Mammary epithelial cell (primary cell): ENCODE measurements at regions not wholly inside any gene's neighbourhood (a gene's known extent, or its start where the extent isn't known, plus 50 kb on each side); places are given as distances from the start of the nearest gene placed in this dataset.

Source experiments
- EZH2 ChIP-seq: IDR thresholded peaks from 2 replicates; pipeline ENCODE4 v1.6.1; 2012; ENCODE audit warnings: low read length, inconsistent platforms, borderline replicate concordance
- TF ChIP-seq, protein P1 (sequence below), 2 donors: IDR thresholded peaks in 1 of 2; conservative IDR thresholded peaks in 1 of 2; 2 replicates each; pipeline ENCODE4 v1.5.1; 2011 to 2012; ENCODE audit warnings: inconsistent platforms in 2 of 2, low read length in 2 of 2, mild to moderate bottlenecking in 2 of 2, control low read depth in 1 of 2, low read depth in 1 of 2; ENCODE audit not compliant: insufficient read depth in 1 of 2; ENCODE audit errors: extremely low read depth in 1 of 2

- no peak for TF ChIP-seq EZH2
- TF ChIP-seq, protein P1, sequence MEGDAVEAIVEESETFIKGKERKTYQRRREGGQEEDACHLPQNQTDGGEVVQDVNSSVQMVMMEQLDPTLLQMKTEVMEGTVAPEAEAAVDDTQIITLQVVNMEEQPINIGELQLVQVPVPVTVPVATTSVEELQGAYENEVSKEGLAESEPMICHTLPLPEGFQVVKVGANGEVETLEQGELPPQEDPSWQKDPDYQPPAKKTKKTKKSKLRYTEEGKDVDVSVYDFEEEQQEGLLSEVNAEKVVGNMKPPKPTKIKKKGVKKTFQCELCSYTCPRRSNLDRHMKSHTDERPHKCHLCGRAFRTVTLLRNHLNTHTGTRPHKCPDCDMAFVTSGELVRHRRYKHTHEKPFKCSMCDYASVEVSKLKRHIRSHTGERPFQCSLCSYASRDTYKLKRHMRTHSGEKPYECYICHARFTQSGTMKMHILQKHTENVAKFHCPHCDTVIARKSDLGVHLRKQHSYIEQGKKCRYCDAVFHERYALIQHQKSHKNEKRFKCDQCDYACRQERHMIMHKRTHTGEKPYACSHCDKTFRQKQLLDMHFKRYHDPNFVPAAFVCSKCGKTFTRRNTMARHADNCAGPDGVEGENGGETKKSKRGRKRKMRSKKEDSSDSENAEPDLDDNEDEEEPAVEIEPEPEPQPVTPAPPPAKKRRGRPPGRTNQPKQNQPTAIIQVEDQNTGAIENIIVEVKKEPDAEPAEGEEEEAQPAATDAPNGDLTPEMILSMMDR (conservative IDR thresholded peaks at IDR 0.05 in 1 of 2, IDR thresholded peaks at IDR 0.05 in 1 of 2; ENCODE audit: extremely low read depth in 1 of 2, insufficient read depth in 1 of 2, low read depth in 1 of 2, low read length in 2 of 2) = no peak
Measured at GRCh38 chr3:72095521-72095920, 310.6 kb upstream of the PROK2 start.
